ENCODE measurements at regions not wholly inside any gene's neighbourhood (a gene's known extent, or its start where the extent isn't known, plus 50 kb on each side); places are given as distances from the start of the nearest gene placed in this dataset.
"Not testable (repeated sequence)": the region's sequence is repeated elsewhere in the genome, so short reads cannot be mapped to it uniquely, and the experiment has no call there.

GRCh38 chr18:1797235-1797634 is 774.1 kb downstream of the METTL4 start:
- H3K27me3 ChIP-seq (ENCODE audit: control insufficient read depth, insufficient read depth, low read length), result no peaks in the 10 kb centered on the region
- no peaks in the 10 kb centered on the region for H3K36me3 ChIP-seq (ENCODE audit: control insufficient read depth, low read depth, low read length)
- H3K4me1 ChIP-seq (ENCODE audit: control insufficient read depth, low read depth, low read length), result no peaks in the 10 kb centered on the region
- no peaks in the 10 kb centered on the region for H3K9me3 ChIP-seq (ENCODE audit: control insufficient read depth, low read depth, low read length)
- no peak overlapping the region for H3K4me3 ChIP-seq (ENCODE audit: low read length)
- H3K27ac ChIP-seq (ENCODE audit: low read length), result no peak overlapping the region
- no peak overlapping the region for H3K9ac ChIP-seq (ENCODE audit: low read length)

DNA sequence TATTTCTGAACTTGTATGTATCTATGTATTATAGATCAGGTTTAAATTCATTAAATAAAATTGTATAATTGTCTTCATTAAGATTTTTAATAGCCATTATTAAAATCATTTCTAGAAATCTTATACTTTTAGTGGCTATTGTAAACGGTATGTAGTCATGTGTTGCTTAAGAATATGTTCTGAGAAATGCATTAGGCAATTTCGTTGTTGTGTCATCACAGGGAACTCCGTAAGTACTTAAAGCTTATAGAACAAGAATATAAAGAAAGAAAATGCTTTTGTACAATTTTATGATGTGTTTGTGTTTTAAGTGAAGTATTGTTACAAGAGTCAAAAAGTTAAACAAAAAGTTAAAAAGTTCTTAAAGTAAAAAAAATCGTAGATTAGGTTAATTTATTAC is 765.8 kb downstream of the METTL4 start:
- no peak overlapping the region for H3K4me3 ChIP-seq (ENCODE audit: low read length)
- H3K4me1 ChIP-seq (ENCODE audit: control insufficient read depth, low read depth, low read length), result no peaks in the 10 kb centered on the region
- H3K27ac ChIP-seq (ENCODE audit: low read length), result no peak overlapping the region
- no peak overlapping the region for H3K9ac ChIP-seq (ENCODE audit: low read length)
- no peaks in the 10 kb centered on the region for H3K36me3 ChIP-seq (ENCODE audit: control insufficient read depth, low read depth, low read length)
- no peaks in the 10 kb centered on the region for H3K27me3 ChIP-seq (ENCODE audit: control insufficient read depth, insufficient read depth, low read length)
- no peaks in the 10 kb centered on the region for H3K9me3 ChIP-seq (ENCODE audit: control insufficient read depth, low read depth, low read length)

DNA sequence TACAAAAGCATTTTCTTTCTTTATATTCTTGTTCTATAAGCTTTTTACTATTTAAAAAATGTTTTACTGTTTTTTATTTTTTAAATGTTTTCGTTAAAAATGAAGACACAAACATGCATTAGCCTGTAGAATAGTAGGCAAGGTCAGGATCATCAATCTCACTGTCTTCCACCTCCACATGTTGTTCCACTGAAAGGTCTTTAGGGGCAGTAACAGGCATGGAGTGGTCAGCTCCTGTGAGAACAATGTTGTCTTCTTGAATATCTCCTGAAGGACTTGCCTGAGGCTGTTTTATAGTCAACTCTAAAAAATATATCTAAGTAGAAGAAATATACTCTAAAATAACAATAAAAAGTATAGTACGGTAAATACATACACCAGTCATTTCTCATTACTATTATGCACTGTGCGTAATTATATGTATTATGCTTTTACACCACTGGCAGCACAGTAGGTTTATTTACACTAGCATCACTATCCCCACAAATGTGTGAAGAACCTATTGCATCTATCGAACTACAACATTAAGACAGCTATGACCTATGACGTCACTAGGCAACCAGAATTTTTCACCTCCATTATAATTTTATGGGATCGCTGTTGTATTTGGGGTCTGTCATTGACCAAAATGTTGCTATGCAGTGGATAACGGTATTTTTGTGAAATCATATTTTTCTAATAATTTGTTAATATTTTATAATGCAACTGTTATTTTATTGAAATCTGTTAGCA is 764.3 kb downstream of the METTL4 start:
- Histone ChIP-seq H3K27me3 (ENCODE audit: control insufficient read depth, insufficient read depth, low read length) (no peaks in the 10 kb centered on the region), H3K4me1 (ENCODE audit: control insufficient read depth, low read depth, low read length) (no peaks in the 10 kb centered on the region), H3K9ac (ENCODE audit: low read length) (no peak overlapping the region), H3K27ac (ENCODE audit: low read length) (no peak overlapping the region), H3K4me3 (ENCODE audit: low read length) (no peak overlapping the region), H3K9me3 (ENCODE audit: control insufficient read depth, low read depth, low read length) (no peaks in the 10 kb centered on the region), H3K36me3 (ENCODE audit: control insufficient read depth, low read depth, low read length) (no peaks in the 10 kb centered on the region)

DNA sequence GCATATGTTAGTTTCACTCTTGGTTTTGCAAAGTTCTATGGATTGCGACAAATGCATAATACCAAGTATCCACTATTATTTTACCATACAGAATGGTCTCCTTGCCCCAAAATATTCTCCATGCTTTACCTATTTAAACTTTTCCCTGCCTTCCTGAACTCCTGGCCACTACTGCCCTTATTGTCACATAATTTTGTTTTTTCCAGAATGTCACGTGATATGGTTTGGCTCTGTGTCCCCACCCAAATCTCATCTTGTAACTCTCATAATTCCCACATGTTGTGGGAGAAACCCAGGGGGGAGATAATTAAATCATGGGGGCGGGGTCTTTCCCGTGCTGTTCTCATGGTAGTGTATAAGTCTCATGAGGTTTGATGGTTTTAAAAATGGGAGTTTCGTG is 760.0 kb downstream of the METTL4 start:
- Histone ChIP-seq H3K36me3 (ENCODE audit: control insufficient read depth, low read depth, low read length) (no peaks in the 10 kb centered on the region), H3K9me3 (ENCODE audit: control insufficient read depth, low read depth, low read length) (no peaks in the 10 kb centered on the region), H3K4me3 (ENCODE audit: low read length) (no peak overlapping the region), H3K27me3 (ENCODE audit: control insufficient read depth, insufficient read depth, low read length) (no peaks in the 10 kb centered on the region), H3K4me1 (ENCODE audit: control insufficient read depth, low read depth, low read length) (no peaks in the 10 kb centered on the region), H3K9ac (ENCODE audit: low read length) (no peak overlapping the region), H3K27ac (ENCODE audit: low read length) (no peak overlapping the region)

DNA sequence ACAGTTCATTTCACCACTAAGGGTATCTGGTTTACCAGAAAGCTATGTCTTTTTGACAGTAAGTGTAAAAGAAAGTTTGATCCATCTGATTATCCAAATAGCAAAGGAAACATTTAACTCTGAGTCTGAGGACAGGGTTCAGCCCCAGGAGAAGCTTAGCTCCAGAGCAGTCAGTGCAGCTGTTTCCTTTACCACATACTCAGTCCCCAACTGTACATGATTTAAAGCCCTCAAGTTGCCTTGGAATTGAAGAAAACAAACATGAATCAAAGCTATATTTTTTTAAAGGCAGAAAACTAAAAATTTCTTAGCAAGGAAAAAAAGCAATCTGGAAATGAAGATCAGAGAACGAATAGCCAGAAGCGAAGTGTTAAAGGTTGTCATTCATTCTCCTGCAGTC is 746.0 kb downstream of the METTL4 start:
- no peaks in the 10 kb centered on the region for H3K27me3 ChIP-seq (ENCODE audit: control insufficient read depth, insufficient read depth, low read length)
- H3K9ac ChIP-seq (ENCODE audit: low read length), result no peak overlapping the region
- H3K27ac ChIP-seq (ENCODE audit: low read length), result no peak overlapping the region
- no peaks in the 10 kb centered on the region for H3K36me3 ChIP-seq (ENCODE audit: control insufficient read depth, low read depth, low read length)
- H3K4me1 ChIP-seq (ENCODE audit: control insufficient read depth, low read depth, low read length), result no peaks in the 10 kb centered on the region
- no peaks in the 10 kb centered on the region for H3K9me3 ChIP-seq (ENCODE audit: control insufficient read depth, low read depth, low read length)
- no peak overlapping the region for H3K4me3 ChIP-seq (ENCODE audit: low read length)

GRCh38 chr18:1840878-1841277 is 730.4 kb downstream of the METTL4 start:
- H3K9ac ChIP-seq (ENCODE audit: low read length), result no peak overlapping the region
- H3K4me3 ChIP-seq (ENCODE audit: low read length), result no peak overlapping the region
- no peaks in the 10 kb centered on the region for H3K4me1 ChIP-seq (ENCODE audit: control insufficient read depth, low read depth, low read length)
- no peaks in the 10 kb centered on the region for H3K9me3 ChIP-seq (ENCODE audit: control insufficient read depth, low read depth, low read length)
- no peaks in the 10 kb centered on the region for H3K27me3 ChIP-seq (ENCODE audit: control insufficient read depth, insufficient read depth, low read length)
- no peak overlapping the region for H3K27ac ChIP-seq (ENCODE audit: low read length)
- no peaks in the 10 kb centered on the region for H3K36me3 ChIP-seq (ENCODE audit: control insufficient read depth, low read depth, low read length)

DNA sequence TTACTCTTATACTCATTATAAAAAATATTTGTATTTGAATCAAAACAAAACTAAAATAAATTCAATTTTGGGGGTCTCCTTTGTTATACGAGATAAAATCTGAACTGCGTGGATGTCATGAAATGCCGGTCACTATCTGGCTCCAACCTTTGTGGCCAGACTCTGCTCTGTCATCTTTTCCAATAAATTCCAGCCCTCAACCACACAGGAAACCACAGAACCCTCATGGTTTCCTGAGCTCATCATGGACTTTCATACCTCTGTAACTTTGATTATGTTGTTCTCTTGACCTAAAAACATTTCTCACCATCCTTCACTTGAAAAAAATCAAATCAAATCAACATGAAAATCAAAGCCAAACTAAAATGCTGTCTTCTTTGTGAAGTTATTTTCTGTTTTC is 724.7 kb downstream of the METTL4 start:
- Histone ChIP-seq H3K27me3 (ENCODE audit: control insufficient read depth, insufficient read depth, low read length) (no peaks in the 10 kb centered on the region), H3K4me1 (ENCODE audit: control insufficient read depth, low read depth, low read length) (no peaks in the 10 kb centered on the region), H3K9me3 (ENCODE audit: control insufficient read depth, low read depth, low read length) (no peaks in the 10 kb centered on the region), H3K36me3 (ENCODE audit: control insufficient read depth, low read depth, low read length) (no peaks in the 10 kb centered on the region), H3K27ac (ENCODE audit: low read length) (no peak overlapping the region), H3K4me3 (ENCODE audit: low read length) (no peak overlapping the region), H3K9ac (ENCODE audit: low read length) (no peak overlapping the region)

- H3K9ac ChIP-seq (ENCODE audit: low read length), result no peak overlapping the region
- H3K9me3 ChIP-seq (ENCODE audit: control insufficient read depth, low read depth, low read length), result no peaks in the 10 kb centered on the region
- no peaks in the 10 kb centered on the region for H3K27me3 ChIP-seq (ENCODE audit: control insufficient read depth, insufficient read depth, low read length)
- H3K27ac ChIP-seq (ENCODE audit: low read length), result no peak overlapping the region
- H3K36me3 ChIP-seq (ENCODE audit: control insufficient read depth, low read depth, low read length), result no peaks in the 10 kb centered on the region
- no peak overlapping the region for H3K4me3 ChIP-seq (ENCODE audit: low read length)
- H3K4me1 ChIP-seq (ENCODE audit: control insufficient read depth, low read depth, low read length), result no peaks in the 10 kb centered on the region
Observed at GRCh38 chr18:1848716-1849115, 722.6 kb downstream of the METTL4 start.

GRCh38 chr18:1849386-1849785 is 721.9 kb downstream of the METTL4 start:
- Histone ChIP-seq H3K9me3 (ENCODE audit: control insufficient read depth, low read depth, low read length) (no peaks in the 10 kb centered on the region), H3K27ac (ENCODE audit: low read length) (no peak overlapping the region), H3K4me3 (ENCODE audit: low read length) (no peak overlapping the region), H3K36me3 (ENCODE audit: control insufficient read depth, low read depth, low read length) (no peaks in the 10 kb centered on the region), H3K27me3 (ENCODE audit: control insufficient read depth, insufficient read depth, low read length) (no peaks in the 10 kb centered on the region), H3K4me1 (ENCODE audit: control insufficient read depth, low read depth, low read length) (no peaks in the 10 kb centered on the region), H3K9ac (ENCODE audit: low read length) (no peak overlapping the region)

DNA sequence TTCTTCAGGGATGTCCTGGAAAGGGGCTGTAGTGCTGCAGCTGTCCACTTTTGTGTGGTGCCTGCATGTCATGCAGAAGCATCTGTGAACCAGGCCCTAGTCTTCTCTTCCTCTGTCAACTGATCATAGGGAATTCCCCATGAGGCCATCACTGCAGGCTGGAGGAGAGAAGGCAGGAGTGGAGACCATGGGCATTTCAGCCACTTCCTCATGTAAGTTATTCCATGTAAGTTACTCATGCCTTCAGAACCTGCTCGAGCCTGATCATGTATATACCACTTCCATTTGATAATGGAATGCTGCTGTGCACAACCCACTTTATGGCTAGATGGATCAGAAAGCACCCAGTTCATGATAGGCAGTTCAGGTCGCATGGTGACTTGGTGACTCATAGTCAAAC is 714.0 kb downstream of the METTL4 start:
- not testable (repeated sequence) for H3K4me3 ChIP-seq (ENCODE audit: low read length); H3K9me3 ChIP-seq (ENCODE audit: control insufficient read depth, low read depth, low read length); H3K36me3 ChIP-seq (ENCODE audit: control insufficient read depth, low read depth, low read length); H3K4me1 ChIP-seq (ENCODE audit: control insufficient read depth, low read depth, low read length); H3K27me3 ChIP-seq (ENCODE audit: control insufficient read depth, insufficient read depth, low read length); H3K9ac ChIP-seq (ENCODE audit: low read length); H3K27ac ChIP-seq (ENCODE audit: low read length)

- H3K27ac ChIP-seq (ENCODE audit: low read length), result no peak overlapping the region
- H3K4me1 ChIP-seq (ENCODE audit: control insufficient read depth, low read depth, low read length), result peaks cover 4% of the 10 kb centered on the region
- H3K9ac ChIP-seq (ENCODE audit: low read length), result no peak overlapping the region
- H3K27me3 ChIP-seq (ENCODE audit: control insufficient read depth, insufficient read depth, low read length), result no peaks in the 10 kb centered on the region
- H3K4me3 ChIP-seq (ENCODE audit: low read length), result no peak overlapping the region
- H3K36me3 ChIP-seq (ENCODE audit: control insufficient read depth, low read depth, low read length), result no peaks in the 10 kb centered on the region
- H3K9me3 ChIP-seq (ENCODE audit: control insufficient read depth, low read depth, low read length), result peaks cover 7% of the 10 kb centered on the region
Observed at GRCh38 chr18:1861473-1861872, 709.8 kb downstream of the METTL4 start.

- Histone ChIP-seq H3K4me1 (ENCODE audit: control insufficient read depth, low read depth, low read length) (peaks cover 4% of the 10 kb centered on the region), H3K36me3 (ENCODE audit: control insufficient read depth, low read depth, low read length) (no peaks in the 10 kb centered on the region), H3K9ac (ENCODE audit: low read length) (no peak overlapping the region), H3K27me3 (ENCODE audit: control insufficient read depth, insufficient read depth, low read length) (no peaks in the 10 kb centered on the region), H3K9me3 (ENCODE audit: control insufficient read depth, low read depth, low read length) (peaks cover 7% of the 10 kb centered on the region), H3K4me3 (ENCODE audit: low read length) (no peak overlapping the region), H3K27ac (ENCODE audit: low read length) (no peak overlapping the region)
Observed at GRCh38 chr18:1865869-1866268, 705.4 kb downstream of the METTL4 start.
